Ishikawa (cell line): ENCODE measurements at regions not wholly inside any gene's neighbourhood (a gene's known extent, or its start where the extent isn't known, plus 50 kb on each side); places are given as distances from the start of the nearest gene placed in this dataset.

Experiments
- CEBPB ChIP-seq: IDR thresholded peaks from 2 replicates; pipeline ENCODE4 v1.6.1; 2012
- CREB1 ChIP-seq: IDR thresholded peaks from 2 replicates; pipeline ENCODE4 v1.6.1; 2012; ENCODE audit warnings: low read depth
- EGR1 ChIP-seq: IDR thresholded peaks from 2 replicates; pipeline ENCODE4 v1.6.1; 2012
- EP300 ChIP-seq: IDR thresholded peaks from 2 replicates; pipeline ENCODE4 v1.6.1; 2012; ENCODE audit warnings: borderline replicate concordance
- FOXM1 ChIP-seq: IDR thresholded peaks from 2 replicates; pipeline ENCODE4 v1.6.1; 2012; ENCODE audit warnings: low read depth, borderline replicate concordance
- NFIC ChIP-seq: IDR thresholded peaks from 2 replicates; pipeline ENCODE4 v1.6.1; 2012
- RAD21 ChIP-seq: IDR thresholded peaks from 2 replicates; pipeline ENCODE4 v1.6.1; 2012; ENCODE audit warnings: low read depth
- TAF1 ChIP-seq: IDR thresholded peaks from 2 replicates; pipeline ENCODE4 v1.6.1; 2012; ENCODE audit warnings: low read depth, mild to moderate bottlenecking
- TCF12 ChIP-seq: IDR thresholded peaks from 2 replicates; pipeline ENCODE4 v1.6.1; 2012; ENCODE audit warnings: low read depth
- TEAD4 ChIP-seq: IDR thresholded peaks from 2 replicates; pipeline ENCODE4 v1.6.1; 2012
- YY1 ChIP-seq: IDR thresholded peaks from 2 replicates; pipeline ENCODE4 v1.6.1; 2012; ENCODE audit warnings: low read depth
- ZBTB7A ChIP-seq: IDR thresholded peaks from 2 replicates; pipeline ENCODE4 v1.6.1; 2012; ENCODE audit warnings: low read depth
- TF ChIP-seq, protein P1 (sequence below): IDR thresholded peaks from 2 replicates; pipeline ENCODE4 v1.6.1; 2012; ENCODE audit warnings: low read depth, mild to moderate bottlenecking
- TF ChIP-seq, protein P2 (sequence below): IDR thresholded peaks from 2 replicates; pipeline ENCODE4 v1.6.1; 2012
- TF ChIP-seq, protein P3 (sequence below): IDR thresholded peaks from 2 replicates; pipeline ENCODE4 v1.6.1; 2012

DNA sequence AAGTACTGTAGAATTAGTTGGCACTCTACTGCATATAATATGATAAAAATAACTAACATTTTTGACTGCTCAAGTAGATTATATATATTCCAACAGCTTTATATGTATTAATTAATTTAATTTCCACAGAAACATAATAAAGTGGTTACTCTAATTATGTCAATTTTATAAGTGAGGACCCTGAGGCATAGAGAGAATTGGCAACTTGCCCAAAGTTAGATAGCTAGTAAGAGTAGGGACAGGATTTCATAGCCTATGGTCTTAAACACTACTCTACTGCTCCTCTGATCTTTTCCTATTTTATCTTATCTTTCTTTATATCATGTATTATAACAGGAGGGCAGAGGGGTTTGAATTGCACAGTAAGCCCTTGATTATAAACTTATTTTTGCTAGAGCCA, 418.7 kb upstream of the SGO1 start:
- no peak for TF ChIP-seq TCF12
- TF ChIP-seq YY1: no peak
- TF ChIP-seq EGR1: no peak
- TF ChIP-seq ZBTB7A: no peak
- no peak for TF ChIP-seq NFIC
- TF ChIP-seq TEAD4: no peak
- TF ChIP-seq TAF1: no peak
- TF ChIP-seq CEBPB: no peak
- TF ChIP-seq, protein P1, sequence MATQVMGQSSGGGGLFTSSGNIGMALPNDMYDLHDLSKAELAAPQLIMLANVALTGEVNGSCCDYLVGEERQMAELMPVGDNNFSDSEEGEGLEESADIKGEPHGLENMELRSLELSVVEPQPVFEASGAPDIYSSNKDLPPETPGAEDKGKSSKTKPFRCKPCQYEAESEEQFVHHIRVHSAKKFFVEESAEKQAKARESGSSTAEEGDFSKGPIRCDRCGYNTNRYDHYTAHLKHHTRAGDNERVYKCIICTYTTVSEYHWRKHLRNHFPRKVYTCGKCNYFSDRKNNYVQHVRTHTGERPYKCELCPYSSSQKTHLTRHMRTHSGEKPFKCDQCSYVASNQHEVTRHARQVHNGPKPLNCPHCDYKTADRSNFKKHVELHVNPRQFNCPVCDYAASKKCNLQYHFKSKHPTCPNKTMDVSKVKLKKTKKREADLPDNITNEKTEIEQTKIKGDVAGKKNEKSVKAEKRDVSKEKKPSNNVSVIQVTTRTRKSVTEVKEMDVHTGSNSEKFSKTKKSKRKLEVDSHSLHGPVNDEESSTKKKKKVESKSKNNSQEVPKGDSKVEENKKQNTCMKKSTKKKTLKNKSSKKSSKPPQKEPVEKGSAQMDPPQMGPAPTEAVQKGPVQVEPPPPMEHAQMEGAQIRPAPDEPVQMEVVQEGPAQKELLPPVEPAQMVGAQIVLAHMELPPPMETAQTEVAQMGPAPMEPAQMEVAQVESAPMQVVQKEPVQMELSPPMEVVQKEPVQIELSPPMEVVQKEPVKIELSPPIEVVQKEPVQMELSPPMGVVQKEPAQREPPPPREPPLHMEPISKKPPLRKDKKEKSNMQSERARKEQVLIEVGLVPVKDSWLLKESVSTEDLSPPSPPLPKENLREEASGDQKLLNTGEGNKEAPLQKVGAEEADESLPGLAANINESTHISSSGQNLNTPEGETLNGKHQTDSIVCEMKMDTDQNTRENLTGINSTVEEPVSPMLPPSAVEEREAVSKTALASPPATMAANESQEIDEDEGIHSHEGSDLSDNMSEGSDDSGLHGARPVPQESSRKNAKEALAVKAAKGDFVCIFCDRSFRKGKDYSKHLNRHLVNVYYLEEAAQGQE: no peak
- no peak for TF ChIP-seq FOXM1
- TF ChIP-seq, protein P2, sequence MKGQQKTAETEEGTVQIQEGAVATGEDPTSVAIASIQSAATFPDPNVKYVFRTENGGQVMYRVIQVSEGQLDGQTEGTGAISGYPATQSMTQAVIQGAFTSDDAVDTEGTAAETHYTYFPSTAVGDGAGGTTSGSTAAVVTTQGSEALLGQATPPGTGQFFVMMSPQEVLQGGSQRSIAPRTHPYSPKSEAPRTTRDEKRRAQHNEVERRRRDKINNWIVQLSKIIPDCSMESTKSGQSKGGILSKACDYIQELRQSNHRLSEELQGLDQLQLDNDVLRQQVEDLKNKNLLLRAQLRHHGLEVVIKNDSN: no peak
- no peak for TF ChIP-seq CREB1
- no peak for TF ChIP-seq EP300
- TF ChIP-seq, protein P3, sequence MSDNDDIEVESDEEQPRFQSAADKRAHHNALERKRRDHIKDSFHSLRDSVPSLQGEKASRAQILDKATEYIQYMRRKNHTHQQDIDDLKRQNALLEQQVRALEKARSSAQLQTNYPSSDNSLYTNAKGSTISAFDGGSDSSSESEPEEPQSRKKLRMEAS: no peak
- no peak for TF ChIP-seq RAD21

DNA sequence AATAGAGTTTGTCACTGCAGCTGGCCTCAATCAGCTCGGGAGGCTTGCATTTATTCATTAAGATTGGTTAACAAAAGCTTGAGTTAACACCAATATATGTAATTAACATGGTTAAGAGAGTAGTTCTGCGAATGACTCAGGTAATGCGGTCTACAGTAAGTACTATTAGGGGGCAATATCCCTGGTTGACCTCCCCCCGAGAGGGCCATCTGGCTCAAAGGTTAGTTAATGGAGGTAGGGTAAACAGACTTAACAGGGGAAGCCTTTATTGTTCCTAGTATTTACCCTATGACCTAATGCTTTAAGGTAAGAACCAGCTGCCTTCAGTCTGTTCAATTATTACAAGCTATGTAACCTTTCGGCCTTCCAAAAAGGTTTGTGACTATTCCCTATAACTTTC, 403.3 kb upstream of the SGO1 start:
- TF ChIP-seq, protein P3: no peak
- no peak for TF ChIP-seq NFIC
- no peak for TF ChIP-seq RAD21
- TF ChIP-seq, protein P2: no peak
- TF ChIP-seq, protein P1: no peak
- TF ChIP-seq YY1: no peak
- TF ChIP-seq EGR1: no peak
- no peak for TF ChIP-seq TAF1
- TF ChIP-seq CEBPB: no peak
- no peak for TF ChIP-seq EP300
- no peak for TF ChIP-seq ZBTB7A
- TF ChIP-seq CREB1: no peak
- TF ChIP-seq FOXM1: no peak
- no peak for TF ChIP-seq TEAD4
- TF ChIP-seq TCF12: no peak

DNA sequence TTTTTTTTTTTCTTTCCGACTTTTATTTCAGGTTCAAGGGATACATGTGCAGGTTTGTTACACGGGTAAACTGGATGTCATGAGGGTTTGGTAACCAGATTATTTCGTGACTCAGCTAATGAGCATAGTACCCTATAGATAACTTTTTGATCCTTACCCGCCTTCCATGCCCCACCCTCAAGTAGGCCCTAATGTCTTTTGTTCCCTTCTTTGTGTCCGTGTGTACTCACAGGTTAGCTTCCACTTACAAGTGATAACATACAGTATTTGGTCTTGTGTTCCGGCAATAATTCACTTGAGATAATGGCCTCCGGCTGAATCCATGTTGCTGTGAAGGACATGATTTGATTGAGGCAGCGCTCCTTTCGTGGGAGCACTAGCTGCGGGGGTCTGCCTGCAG, 402.8 kb upstream of the SGO1 start:
- TF ChIP-seq ZBTB7A (no peak), TAF1 (no peak), EGR1 (no peak), TCF12 (no peak), CREB1 (no peak), EP300 (no peak)
- TF ChIP-seq, protein P2: no peak

DNA sequence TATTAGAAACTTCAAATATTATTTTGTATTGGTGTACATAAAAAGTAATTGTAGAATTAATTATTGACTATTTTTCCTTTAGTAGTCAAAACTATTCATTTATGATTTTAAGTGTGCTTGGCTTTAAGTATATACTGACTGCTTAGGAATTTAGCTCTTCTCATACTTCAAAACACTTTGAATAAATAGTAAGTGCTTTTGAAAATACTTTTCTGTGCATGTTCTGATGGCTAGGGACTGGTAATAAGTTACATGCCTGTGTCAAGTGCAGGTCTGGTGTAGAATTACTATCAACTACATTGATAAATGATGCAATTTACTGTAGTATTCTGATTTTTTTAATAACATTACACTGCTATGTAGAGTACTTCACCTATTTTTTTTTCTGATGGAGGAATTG, 397.6 kb upstream of the SGO1 start:
- TF ChIP-seq CREB1 (no peak), CEBPB (no peak), TCF12 (no peak), EP300 (no peak), YY1 (no peak), RAD21 (no peak), ZBTB7A (no peak), EGR1 (no peak), TEAD4 (no peak), TAF1 (no peak), NFIC (no peak), FOXM1 (no peak)
- TF ChIP-seq, protein P1: no peak
- TF ChIP-seq, protein P3: no peak
- TF ChIP-seq, protein P2: no peak
